H1 (cell line): ENCODE measurements at regions not wholly inside any gene's neighbourhood (a gene's known extent, or its start where the extent isn't known, plus 50 kb on each side); places are given as distances from the start of the nearest gene placed in this dataset.
A peak's percentile ranks its signal among the peaks of the same experiment; 100 is the strongest.

Experiments used
- CTCF ChIA-PET: fragments of 300-600 bp; sonication (Branson Sonifier 250); formaldehyde crosslinking; loops from one replicate; lab custom pipeline; 2021; ENCODE audit not compliant: partially characterized antibody; lab: Charles Lee
- POLR2A ChIA-PET: fragments of 300-600 bp; sonication (Branson Sonifier 250); formaldehyde crosslinking; loops from one replicate; lab custom pipeline; 2021; ENCODE audit warnings: inconsistent platforms; ENCODE audit not compliant: partially characterized antibody; lab: Charles Lee
- DNase-seq, 2 experiments: peaks; one replicate each; pipeline versions ENCODE4 v3.0.0 to v3.0.0-alpha.2; 2010 to 2022; ENCODE audit warnings: low spot score in 2 of 2, low read depth in 1 of 2, mixed read lengths in 1 of 2
- FAIRE-seq: peaks from 2 replicates; lab custom pipeline; 2011; peaks lifted over from hg19 to GRCh38; lab: Jason Lieb, UNC
- H2AFZ ChIP-seq: 2 replicates; pipeline ENCODE4 v1.8.1; 2012; ENCODE audit warnings: low read length, inconsistent platforms
- H2AK5ac ChIP-seq: 2 replicates; pipeline ENCODE4 v1.6.1; 2013; ENCODE audit warnings: low read depth, low read length
- H2BK120ac ChIP-seq: replicated peaks from 2 replicates; pipeline ENCODE3; 2013; ENCODE audit warnings: low read depth, low read length, inconsistent platforms
- H2BK12ac ChIP-seq: 2 replicates; pipeline ENCODE4 v1.6.1; 2013; ENCODE audit warnings: low read depth, low read length
- H2BK15ac ChIP-seq: 2 replicates; pipeline ENCODE4 v1.6.1; 2013; ENCODE audit warnings: low read length
- H2BK20ac ChIP-seq: 2 replicates; pipeline ENCODE4 v1.6.1; 2013; ENCODE audit warnings: low read length
- H2BK5ac ChIP-seq: 2 replicates; pipeline ENCODE4 v1.6.1; 2013; ENCODE audit warnings: low read depth, low read length
- H3K14ac ChIP-seq: 2 replicates; pipeline ENCODE4 v1.6.1; 2013; ENCODE audit warnings: inconsistent platforms; ENCODE audit not compliant: insufficient read length
- H3K18ac ChIP-seq: 2 replicates; pipeline ENCODE4 v1.6.1; 2013; ENCODE audit warnings: low read length; ENCODE audit errors: extremely low read depth
- H3K23ac ChIP-seq: 2 replicates; pipeline ENCODE4 v1.6.1; 2013; ENCODE audit warnings: inconsistent platforms; ENCODE audit not compliant: insufficient read length
- H3K23me2 ChIP-seq: 2 replicates; pipeline ENCODE4 v1.6.1; 2013; ENCODE audit warnings: low read depth, low read length
- H3K27ac ChIP-seq: 2 replicates; pipeline ENCODE4 v1.6.1; 2011; ENCODE audit warnings: low read depth, low read length, inconsistent platforms
- H3K27me3 ChIP-seq, 4 experiments: replicated peaks in 1 of 4; 1 replicate in 1 of 4; 2 replicates in 3 of 4; pipeline versions ENCODE4 v1.6.1 to v1.8.1; 2011 to 2013; ENCODE audit warnings: low read length in 3 of 4, mild to moderate bottlenecking in 3 of 4, inconsistent platforms in 2 of 4, mixed read lengths in 2 of 4, moderate library complexity in 1 of 4; ENCODE audit not compliant: control insufficient read depth in 3 of 4, insufficient read depth in 3 of 4; ENCODE audit errors: extremely low read depth in 1 of 4
- H3K36me3 ChIP-seq, 4 experiments: 2 replicates each; pipeline versions ENCODE4 v1.6.1 to v1.8.1; 2011 to 2013; ENCODE audit warnings: mild to moderate bottlenecking in 4 of 4, low read length in 3 of 4, moderate library complexity in 2 of 4, control low read depth in 1 of 4, inconsistent platforms in 1 of 4; ENCODE audit not compliant: insufficient read depth in 4 of 4, control insufficient read depth in 2 of 4
- H3K4ac ChIP-seq: replicated peaks from 2 replicates; pipeline ENCODE3; 2013; ENCODE audit warnings: low read length, low read depth, mixed read lengths, inconsistent platforms; ENCODE audit not compliant: insufficient read length
- H3K4me1 ChIP-seq, 4 experiments: replicated peaks in 1 of 4; 1 replicate in 1 of 4; 2 replicates in 3 of 4; pipeline versions ENCODE4 v1.6.1 to v1.8.1; 2011 to 2013; ENCODE audit warnings: low read length in 3 of 4, inconsistent platforms in 2 of 4, mixed read lengths in 1 of 4; ENCODE audit not compliant: insufficient read depth in 4 of 4, control insufficient read depth in 3 of 4
- H3K4me2 ChIP-seq, 2 experiments: 2 replicates each; pipeline versions ENCODE4 v1.6.1 to v1.8.1; 2011 to 2013; ENCODE audit warnings: low read depth in 2 of 2, low read length in 2 of 2, control low read depth in 1 of 2, inconsistent platforms in 1 of 2, mild to moderate bottlenecking in 1 of 2; ENCODE audit not compliant: insufficient read depth in 1 of 2
- H3K4me3 ChIP-seq, 4 experiments: fragments of 200-600, 300-600 bp in 1 of 4; sonication (generic), shearing (Covaris generic), sonication (Bioruptor Twin) in 1 of 4; 2 replicates each; pipeline versions ENCODE4 v1.5.1 to v1.8.1; 2011 to 2016; ENCODE audit warnings: low read length in 4 of 4, low read depth in 3 of 4, control low read depth in 2 of 4, inconsistent platforms in 2 of 4, mild to moderate bottlenecking in 2 of 4, mixed read lengths in 1 of 4, moderate library complexity in 1 of 4; ENCODE audit not compliant: insufficient read depth in 2 of 4; ENCODE audit errors: extremely low read depth in 1 of 4
- H3K56ac ChIP-seq: replicated peaks from 2 replicates; pipeline ENCODE3; 2013; ENCODE audit warnings: low read depth, mild to moderate bottlenecking, mixed read lengths, low read length, inconsistent platforms; ENCODE audit not compliant: insufficient read length
- H3K79me1 ChIP-seq: 2 replicates; pipeline ENCODE4 v1.6.1; 2013; ENCODE audit warnings: low read depth, low read length, control low read depth
- H3K79me2 ChIP-seq, 2 experiments: 2 replicates each; pipeline versions ENCODE4 v1.6.1 to v1.8.1; 2012 to 2013; ENCODE audit warnings: low read length in 2 of 2, mild to moderate bottlenecking in 2 of 2, inconsistent platforms in 1 of 2; ENCODE audit not compliant: insufficient read depth in 2 of 2, control insufficient read depth in 1 of 2
- H3K9ac ChIP-seq, 4 experiments: replicated peaks in 1 of 4; 1 replicate in 1 of 4; 2 replicates in 3 of 4; pipeline versions ENCODE4 v1.6.1 to v1.8.1; 2011 to 2013; ENCODE audit warnings: low read depth in 3 of 4, low read length in 3 of 4, control low read depth in 2 of 4, mild to moderate bottlenecking in 2 of 4, moderate library complexity in 2 of 4, inconsistent platforms in 1 of 4; ENCODE audit errors: extremely low read depth in 1 of 4
- H3K9me3 ChIP-seq, 2 experiments: 2 replicates each; pipeline versions ENCODE4 v1.6.1 to v1.8.1; 2012 to 2013; ENCODE audit warnings: mild to moderate bottlenecking in 2 of 2, moderate library complexity in 2 of 2, control low read depth in 1 of 2, inconsistent platforms in 1 of 2, low read depth in 1 of 2, low read length in 1 of 2, mixed read lengths in 1 of 2; ENCODE audit not compliant: insufficient read depth in 2 of 2
- H4K20me1 ChIP-seq, 2 experiments: replicated peaks in 1 of 2; 2 replicates each; pipeline versions ENCODE3 to v1.8.1; 2011 to 2013; ENCODE audit warnings: inconsistent platforms in 2 of 2, low read length in 2 of 2, mild to moderate bottlenecking in 1 of 2; ENCODE audit not compliant: insufficient read depth in 2 of 2, control insufficient read depth in 1 of 2
- H4K5ac ChIP-seq: 2 replicates; pipeline ENCODE4 v1.6.1; 2013; ENCODE audit warnings: low read length, low read depth, mixed read lengths, inconsistent platforms; ENCODE audit not compliant: insufficient read length
- H4K8ac ChIP-seq: 2 replicates; pipeline ENCODE4 v1.8.0; 2013; ENCODE audit warnings: mild to moderate bottlenecking, moderate library complexity, low read length, inconsistent platforms; ENCODE audit not compliant: insufficient read depth; ENCODE audit errors: extremely low read depth
- H4K91ac ChIP-seq: replicated peaks from 2 replicates; pipeline ENCODE3; 2013; ENCODE audit warnings: low read length, mixed read lengths, inconsistent platforms; ENCODE audit not compliant: insufficient read length
- BRCA1 ChIP-seq: IDR thresholded peaks from 2 replicates; pipeline ENCODE4 v1.6.1; 2012; ENCODE audit warnings: low read depth, low read length, improper control_type of control experiment
- CHD1 ChIP-seq: IDR thresholded peaks from 2 replicates; pipeline ENCODE4 v1.6.1; 2012; ENCODE audit warnings: low read depth, low read length, improper control_type of control experiment
- CHD2 ChIP-seq: IDR thresholded peaks from 2 replicates; pipeline ENCODE4 v1.6.1; 2012; ENCODE audit warnings: low read length, improper control_type of control experiment
- CREB1 ChIP-seq: IDR thresholded peaks from 2 replicates; pipeline ENCODE4 v1.6.1; 2012; ENCODE audit warnings: inconsistent platforms
- CTBP2 ChIP-seq: IDR thresholded peaks from 2 replicates; pipeline ENCODE4 v1.7.0; 2011; ENCODE audit warnings: borderline replicate concordance, mild to moderate bottlenecking, moderate library complexity, mixed read lengths, low read length; ENCODE audit not compliant: insufficient read depth, insufficient read length
- EGR1 ChIP-seq: IDR thresholded peaks from 2 replicates; pipeline ENCODE4 v1.6.1; 2011; ENCODE audit warnings: low read depth, low read length, borderline replicate concordance
- FOSL1 ChIP-seq: IDR thresholded peaks from 2 replicates; pipeline ENCODE4 v1.6.1; 2011; ENCODE audit warnings: mild to moderate bottlenecking, low read depth, low read length, moderate library complexity; ENCODE audit not compliant: insufficient read depth
- KDM5A ChIP-seq: fragments of 200-600 bp; IDR thresholded peaks from 2 replicates; pipeline ENCODE4 v1.7.1; 2012; ENCODE audit warnings: mild to moderate bottlenecking, low read length, inconsistent platforms, mixed read lengths
- SRF ChIP-seq: IDR thresholded peaks from 2 replicates; pipeline ENCODE4 v1.6.1; 2011; ENCODE audit warnings: mild to moderate bottlenecking, low read depth, low read length, moderate library complexity
- USF2 ChIP-seq: IDR thresholded peaks from 2 replicates; pipeline ENCODE4 v1.6.1; 2011; ENCODE audit warnings: low read length, improper control_type of control experiment
- WGBS, 2 experiments: shearing (Covaris generic) in 1 of 2; methylation state at CpG; one replicate each; pipeline versions ENCODE4 v1.1.6 to v1.1.7; 2013 to 2015; ENCODE audit warnings: low lambda C conversion rate in 2 of 2, mixed read lengths in 2 of 2, inconsistent platforms in 1 of 2, low coverage in 1 of 2, missing lambda C conversion rate in 1 of 2; ENCODE audit not compliant: insufficient replicate concordance in 2 of 2, insufficient coverage in 1 of 2, insufficient read length in 1 of 2; ENCODE audit errors: extremely low coverage in 1 of 2, missing lambda C conversion rate in 1 of 2; 5-methylcytosine and 5-hydroxymethylcytosine counted together
- TF ChIP-seq, protein P1 (sequence below): IDR thresholded peaks from 2 replicates; pipeline ENCODE4 v1.6.1; 2012; ENCODE audit warnings: inconsistent platforms
- TF ChIP-seq, protein P2 (sequence below): IDR thresholded peaks from 2 replicates; pipeline ENCODE4 v1.6.1; 2012; ENCODE audit warnings: inconsistent platforms

GRCh38 chr5:159605585-159605984 lies 275.3 kb upstream of the IL12B start:
- DNase-seq: no peak
- H3K36me3 ChIP-seq: peaks cover 0 to 3% (median 0%) of the 10 kb centered on the region in 4 experiments; a peak in 2 of 8 replicates
- no peak for FAIRE-seq
- no peak overlapping the region for H3K14ac ChIP-seq
- no peak overlapping the region for H4K5ac ChIP-seq
- H4K20me1 ChIP-seq: no peaks in the 10 kb centered on the region
- H2BK20ac ChIP-seq: no peak overlapping the region
- H3K23me2 ChIP-seq: no peaks in the 10 kb centered on the region
- H4K8ac ChIP-seq: no peak overlapping the region
- H3K4me3 ChIP-seq: no peak overlapping the region
- no peak overlapping the region for H2BK5ac ChIP-seq
- H3K79me1 ChIP-seq: no peaks in the 10 kb centered on the region
- peaks cover 10 to 16% of the 10 kb centered on the region in 2 experiments for H3K9me3 ChIP-seq
- H2BK15ac ChIP-seq: no peak overlapping the region
- no peak overlapping the region for H3K18ac ChIP-seq
- H3K56ac ChIP-seq: no peak overlapping the region
- ChIA-PET CTCF (interaction anchor here (0.7 kb wide), 2 partner anchors 34 to 164 kb away, joined by 3 read pairs; no protein-coding TSS in a partner anchor), POLR2A (no interaction called here)
- peak overlapping the region; percentile 33; the same call in 1 of the 2 replicates for H2AFZ ChIP-seq
- no peaks in the 10 kb centered on the region for H3K4me1 ChIP-seq
- no peak overlapping the region for H2AK5ac ChIP-seq
- no peak overlapping the region for H3K4ac ChIP-seq
- H3K23ac ChIP-seq: no peak overlapping the region
- WGBS, 2 experiments: 93% methylated on average over 3 of the region's 3 CpGs; no CpG with 5 or more reads in 1 of the 2 experiments
- H2BK12ac ChIP-seq: no peak overlapping the region
- H3K9ac ChIP-seq: no peak overlapping the region
- H2BK120ac ChIP-seq: no peak overlapping the region
- no peaks in the 10 kb centered on the region for H3K27me3 ChIP-seq
- TF ChIP-seq CHD1 (no peak), CHD2 (no peak), BRCA1 (no peak), KDM5A (no peak), CREB1 (no peak), EGR1 (no peak), SRF (no peak), FOSL1 (no peak), USF2 (no peak), CTBP2 (no peak)
- TF ChIP-seq, protein P1, sequence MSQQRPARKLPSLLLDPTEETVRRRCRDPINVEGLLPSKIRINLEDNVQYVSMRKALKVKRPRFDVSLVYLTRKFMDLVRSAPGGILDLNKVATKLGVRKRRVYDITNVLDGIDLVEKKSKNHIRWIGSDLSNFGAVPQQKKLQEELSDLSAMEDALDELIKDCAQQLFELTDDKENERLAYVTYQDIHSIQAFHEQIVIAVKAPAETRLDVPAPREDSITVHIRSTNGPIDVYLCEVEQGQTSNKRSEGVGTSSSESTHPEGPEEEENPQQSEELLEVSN: no peak
- TF ChIP-seq, protein P2, sequence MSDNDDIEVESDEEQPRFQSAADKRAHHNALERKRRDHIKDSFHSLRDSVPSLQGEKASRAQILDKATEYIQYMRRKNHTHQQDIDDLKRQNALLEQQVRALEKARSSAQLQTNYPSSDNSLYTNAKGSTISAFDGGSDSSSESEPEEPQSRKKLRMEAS: no peak
- H4K91ac ChIP-seq: no peak overlapping the region
- no peaks in the 10 kb centered on the region for H3K79me2 ChIP-seq
- no peak overlapping the region for H3K27ac ChIP-seq
- H3K4me2 ChIP-seq: no peak overlapping the region
